Brain microvascular endothelial cell (primary cell): ENCODE measurements at regions not wholly inside any gene's neighbourhood (a gene's known extent, or its start where the extent isn't known, plus 50 kb on each side); places are given as distances from the start of the nearest gene placed in this dataset.

Experiments used
- DNase-seq: peaks from one replicate; pipeline ENCODE4 v3.0.0-alpha.2; 2020
- H3K27ac ChIP-seq: fragments of 250-450 bp; sonication (Bioruptor Pico); 2 replicates; pipeline ENCODE4 v1.5.1; 2020; ENCODE audit warnings: mild to moderate bottlenecking, moderate library complexity
- H3K27me3 ChIP-seq: fragments of 250-450 bp; sonication (Bioruptor Pico); replicated peaks from 2 replicates; pipeline ENCODE4 v1.5.1; 2020; ENCODE audit warnings: mild to moderate bottlenecking
- H3K36me3 ChIP-seq: fragments of 250-450 bp; sonication (Bioruptor Pico); replicated peaks from 2 replicates; pipeline ENCODE4 v1.5.1; 2020; ENCODE audit warnings: mild to moderate bottlenecking
- H3K4me3 ChIP-seq: 2 replicates; pipeline ENCODE4 v1.5.1; 2011; ENCODE audit warnings: low read depth, mild to moderate bottlenecking, control low read depth, low read length, moderate library complexity
- CTCF ChIP-seq: IDR thresholded peaks from 2 replicates; pipeline ENCODE4 v1.5.1; 2011; ENCODE audit warnings: low read depth, mild to moderate bottlenecking, moderate library complexity, low read length, control low read depth, inconsistent platforms; ENCODE audit errors: missing control alignments
- in situ Hi-C: cut with HindIII; loops from 2 replicates; pipeline ENCODE4 v1.10.0; 2017; ENCODE audit warnings: low sequenced_read_pairs, low pct_ligation_motif_present

GRCh38 chr16:49019081-49019633 is 262.5 kb downstream of the CBLN1 start:
- Histone ChIP-seq H3K27ac (no peak overlapping the region), H3K4me3 (no peak overlapping the region), H3K36me3 (no peaks in the 10 kb centered on the region), H3K27me3 (no peaks in the 10 kb centered on the region)
- no peak for TF ChIP-seq CTCF
- no peak for DNase-seq
- in situ Hi-C loops = no loop called here

GRCh38 chr16:49018259-49018931 is 263.2 kb downstream of the CBLN1 start:
- Histone ChIP-seq H3K27ac (no peak overlapping the region), H3K27me3 (no peaks in the 10 kb centered on the region), H3K4me3 (no peak overlapping the region), H3K36me3 (no peaks in the 10 kb centered on the region)
- DNase-seq = no peak
- TF ChIP-seq CTCF = no peak
- in situ Hi-C loops = no loop called here

DNA sequence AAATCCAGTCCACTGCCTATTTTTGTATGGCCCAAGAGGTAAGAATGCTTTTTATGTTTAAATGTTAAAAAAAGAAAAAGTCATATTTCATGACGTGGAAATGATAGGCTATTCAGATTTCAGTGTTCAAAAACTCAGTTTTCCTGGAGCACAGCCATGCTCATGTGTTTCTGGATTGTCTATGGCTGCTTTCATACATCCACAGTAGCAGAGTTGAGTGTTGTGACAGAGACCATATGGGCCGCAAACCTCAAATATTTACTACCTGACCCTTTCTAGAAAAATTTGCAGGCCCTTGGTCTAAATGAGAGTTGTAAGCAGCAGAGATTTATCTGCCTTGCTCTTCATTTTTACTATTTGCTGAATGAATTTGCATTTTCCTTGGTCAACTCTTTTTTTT is 264.1 kb downstream of the CBLN1 start:
- no peaks in the 10 kb centered on the region for H3K36me3 ChIP-seq
- H3K27ac ChIP-seq = no peak overlapping the region
- no peak for DNase-seq
- no peak for TF ChIP-seq CTCF
- no peak overlapping the region for H3K4me3 ChIP-seq
- in situ Hi-C loops = no loop called here
- H3K27me3 ChIP-seq = no peaks in the 10 kb centered on the region

GRCh38 chr16:49016461-49016860 is 265.2 kb downstream of the CBLN1 start:
- Histone ChIP-seq H3K36me3 (no peaks in the 10 kb centered on the region), H3K27ac (no peak overlapping the region), H3K4me3 (no peak overlapping the region), H3K27me3 (no peaks in the 10 kb centered on the region)
- DNase-seq = no peak
- TF ChIP-seq CTCF = no peak
- in situ Hi-C loops = no loop called here

GRCh38 chr16:49015225-49015592 is 266.4 kb downstream of the CBLN1 start:
- in situ Hi-C loops = no loop called here
- no peak for TF ChIP-seq CTCF
- no peaks in the 10 kb centered on the region for H3K27me3 ChIP-seq

More at GRCh38 chr16:49015225-49015592, 266.4 kb downstream of the CBLN1 start:
- Histone ChIP-seq H3K27ac (no peak overlapping the region), H3K36me3 (no peaks in the 10 kb centered on the region), H3K4me3 (no peak overlapping the region)
- DNase-seq = no peak
